Fibroblast of the conjunctiva (primary cell): ENCODE measurements at regions not wholly inside any gene's neighbourhood (a gene's known extent, or its start where the extent isn't known, plus 50 kb on each side); places are given as distances from the start of the nearest gene placed in this dataset.

Experiments
- DNase-seq: peaks from one replicate; pipeline ENCODE4 v3.0.0-alpha.2; 2010; ENCODE audit warnings: low read depth

- DNase-seq: no peak
Observed at GRCh38 chr18:29693334-29693733, 1349.2 kb downstream of the DSC3 start.

GRCh38 chr18:29681578-29681977 lies 1361.0 kb downstream of the DSC3 start:
- no peak for DNase-seq

- DNase-seq: no peak
Observed at GRCh38 chr18:29664278-29665036, 1378.1 kb downstream of the DSC3 start.

- DNase-seq: no peak
Observed at GRCh38 chr18:29661924-29662323, 1380.6 kb downstream of the DSC3 start.

- no peak for DNase-seq
Observed at GRCh38 chr18:29660777-29661176, 1381.8 kb downstream of the DSC3 start.

GRCh38 chr18:29653671-29654215 lies 1388.8 kb downstream of the DSC3 start:
- no peak for DNase-seq

- no peak for DNase-seq
Observed at GRCh38 chr18:29652797-29653196, 1389.7 kb downstream of the DSC3 start.

GRCh38 chr18:29651122-29651680 lies 1391.3 kb downstream of the DSC3 start:
- no peak for DNase-seq

- no peak for DNase-seq
Observed at GRCh38 chr18:29648891-29649290, 1393.7 kb downstream of the DSC3 start.

GRCh38 chr18:29647700-29648099 lies 1394.8 kb downstream of the DSC3 start:
- no peak for DNase-seq

- DNase-seq: no peak
Observed at GRCh38 chr18:29644276-29644675, 1398.3 kb downstream of the DSC3 start.

- DNase-seq: no peak
Observed at GRCh38 chr18:29629493-29630036, 1413.0 kb downstream of the DSC3 start.

- no peak for DNase-seq
Observed at GRCh38 chr18:29626094-29626493, 1416.4 kb downstream of the DSC3 start.

GRCh38 chr18:29616867-29617266 lies 1425.7 kb downstream of the DSC3 start:
- DNase-seq: no peak

- DNase-seq: no peak
Observed at GRCh38 chr18:29608982-29609381, 1432.1 kb upstream of the CDH2 start.

- DNase-seq: no peak
Observed at GRCh38 chr18:29605365-29605764, 1428.4 kb upstream of the CDH2 start.

- no peak for DNase-seq
Observed at GRCh38 chr18:29596959-29597358, 1420.0 kb upstream of the CDH2 start.

- no peak for DNase-seq
Observed at GRCh38 chr18:29594493-29594892, 1417.6 kb upstream of the CDH2 start.

GRCh38 chr18:29588446-29589100 lies 1411.6 kb upstream of the CDH2 start:
- DNase-seq: no peak

- no peak for DNase-seq
Observed at GRCh38 chr18:29586210-29586609, 1409.3 kb upstream of the CDH2 start.

- no peak for DNase-seq
Observed at GRCh38 chr18:29560270-29560669, 1383.3 kb upstream of the CDH2 start.

GRCh38 chr18:29556070-29556469 lies 1379.1 kb upstream of the CDH2 start:
- DNase-seq: no peak

GRCh38 chr18:29549759-29550158 lies 1372.8 kb upstream of the CDH2 start:
- DNase-seq: no peak
